Trophoblast cell (in vitro differentiated cells and primary cell): ENCODE measurements at regions not wholly inside any gene's neighbourhood (a gene's known extent, or its start where the extent isn't known, plus 50 kb on each side); places are given as distances from the start of the nearest gene placed in this dataset.

Source experiments
- DNase-seq, 2 donors: peaks; one replicate each; pipeline ENCODE4 v3.0.0-alpha.2; 2016
- H2AFZ ChIP-seq: 2 replicates; pipeline ENCODE4 v1.6.1; 2013; ENCODE audit warnings: low read length, moderate library complexity, mild to moderate bottlenecking; ENCODE audit not compliant: insufficient read depth, poor library complexity
- H2AK5ac ChIP-seq: 2 replicates; pipeline ENCODE4 v1.6.1; 2013; ENCODE audit warnings: mild to moderate bottlenecking, low read length
- H2BK120ac ChIP-seq: 2 replicates; pipeline ENCODE4 v1.6.1; 2013; ENCODE audit warnings: low read length, mild to moderate bottlenecking, moderate library complexity; ENCODE audit not compliant: insufficient read depth, poor library complexity
- H2BK12ac ChIP-seq: 2 replicates; pipeline ENCODE4 v1.6.1; 2013; ENCODE audit warnings: mild to moderate bottlenecking, low read length, moderate library complexity
- H2BK5ac ChIP-seq: 2 replicates; pipeline ENCODE4 v1.6.1; 2013; ENCODE audit warnings: low read length, low read depth, moderate library complexity, mild to moderate bottlenecking; ENCODE audit not compliant: poor library complexity
- H3K14ac ChIP-seq: 2 replicates; pipeline ENCODE4 v1.6.1; 2013; ENCODE audit warnings: mild to moderate bottlenecking, low read length
- H3K18ac ChIP-seq: 2 replicates; pipeline ENCODE4 v1.6.1; 2013; ENCODE audit warnings: mild to moderate bottlenecking, low read length
- H3K23ac ChIP-seq: 2 replicates; pipeline ENCODE4 v1.6.1; 2013; ENCODE audit warnings: low read length
- H3K27ac ChIP-seq: 2 replicates; pipeline ENCODE4 v1.5.1; 2013; ENCODE audit warnings: low read depth, mild to moderate bottlenecking, inconsistent platforms, low read length, moderate library complexity
- H3K27me3 ChIP-seq: 2 replicates; pipeline ENCODE4 v1.6.1; 2013; ENCODE audit warnings: inconsistent platforms, mild to moderate bottlenecking, low read length, moderate library complexity; ENCODE audit not compliant: insufficient read depth
- H3K36me3 ChIP-seq, 2 experiments: 1 replicate in 1 of 2; 2 replicates in 1 of 2; pipeline ENCODE4 v1.6.1; 2013; ENCODE audit warnings: low read length in 2 of 2, mild to moderate bottlenecking in 2 of 2, moderate library complexity in 1 of 2; ENCODE audit not compliant: insufficient read depth in 2 of 2, control insufficient read depth in 1 of 2
- H3K4ac ChIP-seq: 2 replicates; pipeline ENCODE4 v1.6.1; 2013; ENCODE audit warnings: low read depth, mild to moderate bottlenecking, low read length, moderate library complexity
- H3K4me1 ChIP-seq, 2 experiments: 1 replicate in 1 of 2; 2 replicates in 1 of 2; pipeline ENCODE4 v1.6.1; 2013; ENCODE audit warnings: low read length in 2 of 2, mild to moderate bottlenecking in 2 of 2, moderate library complexity in 1 of 2; ENCODE audit not compliant: insufficient read depth in 2 of 2, control insufficient read depth in 1 of 2
- H3K4me2 ChIP-seq: 2 replicates; pipeline ENCODE4 v1.6.1; 2013; ENCODE audit warnings: inconsistent platforms, mild to moderate bottlenecking, low read length, moderate library complexity
- H3K4me3 ChIP-seq: 2 replicates; pipeline ENCODE4 v1.5.1; 2013; ENCODE audit warnings: mild to moderate bottlenecking, low read depth, low read length, inconsistent platforms
- H3K79me1 ChIP-seq: one replicate; pipeline ENCODE4 v1.6.1; 2013; ENCODE audit warnings: low read length
- H3K79me2 ChIP-seq: 2 replicates; pipeline ENCODE4 v1.6.1; 2013; ENCODE audit warnings: low read length, mild to moderate bottlenecking; ENCODE audit not compliant: control insufficient read depth, insufficient read depth, poor library complexity
- H3K9ac ChIP-seq: 2 replicates; pipeline ENCODE4 v1.6.1; 2013; ENCODE audit warnings: mild to moderate bottlenecking, low read length
- H3K9me3 ChIP-seq: 2 replicates; pipeline ENCODE4 v1.6.1; 2013; ENCODE audit warnings: low read depth, mild to moderate bottlenecking, control low read depth, inconsistent platforms, low read length; ENCODE audit not compliant: insufficient read depth
- H4K12ac ChIP-seq: 2 replicates; pipeline ENCODE4 v1.6.1; 2013; ENCODE audit warnings: low read depth, mild to moderate bottlenecking, low read length, moderate library complexity
- H4K8ac ChIP-seq: 2 replicates; pipeline ENCODE4 v1.6.1; 2013; ENCODE audit warnings: low read depth, mild to moderate bottlenecking, low read length, moderate library complexity
- H4K91ac ChIP-seq: one replicate; pipeline ENCODE4 v1.6.1; 2013; ENCODE audit warnings: low read depth, mild to moderate bottlenecking, low read length, moderate library complexity
- WGBS: extraction: QIAGEN DNeasy Blood & Tissue Kit; methylation state at CpG from one replicate; pipeline ENCODE4 v1.1.7; 2013; ENCODE audit warnings: missing lambda C conversion rate; ENCODE audit not compliant: insufficient read length, insufficient coverage; ENCODE audit errors: extremely low coverage; 5-methylcytosine and 5-hydroxymethylcytosine counted together

GRCh38 chr3:111352585-111352984 lies 189.4 kb upstream of the CD96 start:
- no peak overlapping the region for H2BK12ac ChIP-seq
- H3K9ac ChIP-seq, result no peak overlapping the region
- WGBS, result no CpG with 5 or more reads among the region's 2 CpGs

GRCh38 chr3:111359261-111360030 lies 182.6 kb upstream of the CD96 start:
- Histone ChIP-seq H3K14ac (no peak overlapping the region), H2BK5ac (no peak overlapping the region), H3K4ac (no peak overlapping the region), H3K4me1 (no peaks in the 10 kb centered on the region), H2BK120ac (no peak overlapping the region), H3K79me2 (no peaks in the 10 kb centered on the region), H3K9me3 (peaks cover 2% of the 10 kb centered on the region), H3K27me3 (no peaks in the 10 kb centered on the region), H3K36me3 (no peaks in the 10 kb centered on the region), H3K9ac (no peak overlapping the region), H3K27ac (no peak overlapping the region), H3K18ac (no peak overlapping the region), H2BK12ac (no peak overlapping the region), H2AFZ (no peak overlapping the region), H3K4me2 (no peak overlapping the region), H3K4me3 (no peak overlapping the region), H3K79me1 (no peaks in the 10 kb centered on the region), H4K91ac (no peak overlapping the region), H3K23ac (no peak overlapping the region), H4K12ac (no peak overlapping the region), H4K8ac (no peak overlapping the region), H2AK5ac (no peak overlapping the region)
- no peak for DNase-seq
- no CpG with 5 or more reads among the region's 4 CpGs for WGBS

More at GRCh38 chr3:111352585-111352984, 189.4 kb upstream of the CD96 start:
- no peak overlapping the region for H3K23ac ChIP-seq
- DNase-seq, result no peak
- H3K4me2 ChIP-seq, result no peak overlapping the region
- no peak overlapping the region for H3K4me3 ChIP-seq
- no peaks in the 10 kb centered on the region for H3K27me3 ChIP-seq
- H4K8ac ChIP-seq, result no peak overlapping the region
- H2BK120ac ChIP-seq, result no peak overlapping the region
- H3K14ac ChIP-seq, result no peak overlapping the region
- no peaks in the 10 kb centered on the region for H3K36me3 ChIP-seq
- H3K9me3 ChIP-seq, result no peaks in the 10 kb centered on the region
- H3K79me1 ChIP-seq, result no peaks in the 10 kb centered on the region
- no peak overlapping the region for H3K18ac ChIP-seq
- no peak overlapping the region for H2BK5ac ChIP-seq
- no peaks in the 10 kb centered on the region for H3K79me2 ChIP-seq
- no peak overlapping the region for H3K4ac ChIP-seq
- no peak overlapping the region for H4K12ac ChIP-seq
- H4K91ac ChIP-seq, result no peak overlapping the region
- no peak overlapping the region for H2AFZ ChIP-seq
- no peak overlapping the region for H3K27ac ChIP-seq
- H2AK5ac ChIP-seq, result no peak overlapping the region
- H3K4me1 ChIP-seq, result no peaks in the 10 kb centered on the region

DNA sequence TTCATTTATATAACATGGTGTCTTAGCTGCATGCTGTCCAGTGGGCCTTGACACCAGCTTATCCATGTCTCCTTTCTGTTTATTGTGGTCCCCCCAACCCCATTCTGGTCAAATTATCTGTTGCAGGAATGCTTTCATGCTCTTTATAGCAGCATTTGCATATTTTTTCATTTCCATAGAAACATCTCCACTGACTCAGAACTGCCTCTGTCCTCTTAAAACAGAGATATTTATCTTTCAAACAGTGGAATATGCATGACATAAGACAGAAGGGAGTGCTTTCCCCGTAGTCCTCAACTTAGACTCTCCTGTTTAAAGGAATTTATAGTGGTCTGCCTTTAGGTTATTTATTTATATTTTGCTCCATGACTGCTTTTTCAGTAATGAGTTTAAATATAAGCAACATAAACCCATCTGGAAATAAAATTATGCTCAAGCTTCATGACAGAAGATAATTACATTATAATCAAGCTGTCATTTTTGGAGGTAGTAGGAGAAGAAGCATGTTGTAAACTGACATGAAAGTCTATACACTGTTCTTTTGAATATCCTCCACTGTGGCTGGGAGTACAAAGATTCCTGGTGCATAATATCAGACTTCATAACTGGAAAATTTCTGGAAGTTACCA lies 179.5 kb upstream of the CD96 start:
- Histone ChIP-seq H2BK5ac (no peak overlapping the region), H3K27me3 (no peaks in the 10 kb centered on the region), H4K8ac (no peak overlapping the region), H3K4me2 (no peak overlapping the region), H3K18ac (no peak overlapping the region), H3K27ac (no peak overlapping the region), H4K91ac (no peak overlapping the region), H3K14ac (no peak overlapping the region), H3K23ac (no peak overlapping the region), H3K36me3 (no peaks in the 10 kb centered on the region), H3K4ac (no peak overlapping the region), H4K12ac (no peak overlapping the region), H3K4me1 (no peaks in the 10 kb centered on the region), H2AFZ (no peak overlapping the region), H2BK120ac (no peak overlapping the region), H3K9me3 (peaks cover 2% of the 10 kb centered on the region), H3K9ac (no peak overlapping the region), H3K79me2 (no peaks in the 10 kb centered on the region), H2AK5ac (no peak overlapping the region), H3K4me3 (no peak overlapping the region), H2BK12ac (no peak overlapping the region), H3K79me1 (no peaks in the 10 kb centered on the region)
- DNase-seq, result no peak
- WGBS, result no CpG with 5 or more reads among the region's 1 CpG

DNA sequence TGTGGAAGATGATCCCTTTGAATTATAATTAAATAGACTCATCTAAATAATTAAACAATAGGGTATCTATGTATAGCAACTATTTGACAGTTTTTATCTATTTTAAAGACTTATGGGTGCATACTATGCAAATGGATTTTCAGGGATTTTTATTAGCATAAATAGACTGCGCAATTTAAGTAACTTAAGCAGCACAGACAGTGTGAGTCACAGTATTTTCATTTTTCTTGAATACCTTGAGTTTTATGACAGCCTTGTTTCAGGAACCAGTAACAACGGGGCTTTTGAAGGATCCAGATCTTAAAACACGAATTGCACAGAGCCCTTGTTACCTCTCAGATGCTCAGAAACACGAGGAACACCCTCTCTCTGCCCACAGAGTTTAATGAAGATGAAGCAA lies 175.5 kb upstream of the CD96 start:
- Histone ChIP-seq H3K79me1 (no peaks in the 10 kb centered on the region), H3K4me3 (no peak overlapping the region), H2AFZ (no peak overlapping the region), H4K91ac (no peak overlapping the region), H3K36me3 (no peaks in the 10 kb centered on the region), H3K4me1 (no peaks in the 10 kb centered on the region), H2AK5ac (no peak overlapping the region), H3K14ac (no peak overlapping the region), H2BK5ac (no peak overlapping the region), H3K9me3 (no peaks in the 10 kb centered on the region), H3K27ac (no peak overlapping the region), H2BK12ac (no peak overlapping the region), H3K18ac (no peak overlapping the region), H3K27me3 (no peaks in the 10 kb centered on the region), H4K12ac (no peak overlapping the region), H3K23ac (no peak overlapping the region), H3K4me2 (no peak overlapping the region), H3K4ac (no peak overlapping the region), H3K79me2 (no peaks in the 10 kb centered on the region), H2BK120ac (no peak overlapping the region), H3K9ac (no peak overlapping the region), H4K8ac (no peak overlapping the region)
- WGBS, result no CpG with 5 or more reads among the region's 4 CpGs
- DNase-seq, result no peak
